Amygdala (tissue), 56 donors: ENCODE measurements at regions not wholly inside any gene's neighbourhood (a gene's known extent, or its start where the extent isn't known, plus 50 kb on each side); places are given as distances from the start of the nearest gene placed in this dataset.

ENCODE experiments used
- DNase-seq, 56 donors: peaks; one replicate each; lab custom pipeline; 2025; lab: John Stamatoyannopoulos, UW

- no peak for DNase-seq
Measured at GRCh38 chrX:57848857-57849256, 61.4 kb downstream of the ZXDA start.

DNA sequence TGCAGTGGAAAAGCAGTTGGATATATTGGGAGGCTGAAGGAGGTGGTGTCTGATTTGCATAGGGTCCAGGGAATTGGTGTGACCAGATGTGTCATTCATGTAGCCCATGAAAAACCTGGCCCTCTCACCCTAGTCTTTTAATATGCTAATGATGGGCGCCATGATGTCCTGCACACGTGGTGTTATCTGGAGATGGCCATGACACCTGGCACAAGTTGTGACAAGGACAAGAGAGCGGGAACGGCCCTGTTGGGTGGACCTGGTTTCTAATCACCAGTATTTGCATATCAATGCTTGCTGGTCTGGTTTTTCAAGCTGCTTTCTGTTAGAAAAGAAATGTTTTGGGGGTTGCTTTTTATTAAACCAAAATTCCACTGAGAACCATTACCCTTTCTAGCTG lies 87.4 kb downstream of the ZXDA start:
- DNase-seq, result no peak

- DNase-seq, result no peak
Measured at GRCh38 chrX:57822398-57822797, 87.9 kb downstream of the ZXDA start.

GRCh38 chrX:57821703-57822387 lies 88.4 kb downstream of the ZXDA start:
- peak in 12 of 56 donors; percentile 2 to 34 (median 8) for DNase-seq

- DNase-seq, result no peak
Measured at GRCh38 chrX:57817302-57817701, 93.0 kb downstream of the ZXDA start.

DNA sequence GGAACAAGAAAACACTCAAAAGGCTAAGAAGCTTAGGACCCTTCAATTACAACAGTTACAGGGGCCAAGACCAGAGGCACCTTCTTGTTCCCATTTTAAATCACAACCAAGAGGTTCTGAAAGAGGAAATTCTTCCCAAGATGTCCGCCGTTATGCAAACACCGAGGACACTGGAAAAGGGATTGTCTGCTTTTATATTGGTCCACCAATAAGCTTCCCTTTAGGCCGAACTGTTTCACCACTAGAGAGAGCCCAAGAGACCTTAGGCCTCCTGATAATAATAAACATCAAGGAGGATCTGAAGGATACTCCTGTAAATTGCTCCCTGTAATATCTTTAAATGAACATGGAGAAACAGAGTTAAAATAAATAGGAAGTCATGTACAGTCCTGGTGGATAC lies 92.6 kb upstream of the NLRP2B start:
- no peak for DNase-seq

DNA sequence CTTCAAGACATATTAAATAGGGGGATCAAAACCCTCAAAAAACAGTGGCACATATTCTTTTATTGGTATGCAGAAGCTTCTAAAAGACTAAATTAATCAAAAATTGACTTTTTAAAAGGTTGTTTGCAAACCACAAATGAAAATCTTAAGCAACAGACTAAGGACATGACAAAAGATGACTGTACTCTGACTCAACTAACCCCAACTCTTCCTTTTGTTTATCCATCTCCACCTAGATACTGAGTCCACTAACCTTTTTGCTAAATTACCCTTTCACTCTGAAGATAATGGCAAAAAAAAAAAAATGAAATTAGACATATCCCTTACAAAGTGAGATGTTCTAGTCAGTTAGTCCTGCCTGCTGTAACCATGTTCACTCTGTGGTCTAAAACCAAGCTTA lies 91.6 kb upstream of the NLRP2B start:
- no peak for DNase-seq

GRCh38 chrX:57752866-57753265 lies 72.8 kb upstream of the NLRP2B start:
- DNase-seq, result no peak

DNA sequence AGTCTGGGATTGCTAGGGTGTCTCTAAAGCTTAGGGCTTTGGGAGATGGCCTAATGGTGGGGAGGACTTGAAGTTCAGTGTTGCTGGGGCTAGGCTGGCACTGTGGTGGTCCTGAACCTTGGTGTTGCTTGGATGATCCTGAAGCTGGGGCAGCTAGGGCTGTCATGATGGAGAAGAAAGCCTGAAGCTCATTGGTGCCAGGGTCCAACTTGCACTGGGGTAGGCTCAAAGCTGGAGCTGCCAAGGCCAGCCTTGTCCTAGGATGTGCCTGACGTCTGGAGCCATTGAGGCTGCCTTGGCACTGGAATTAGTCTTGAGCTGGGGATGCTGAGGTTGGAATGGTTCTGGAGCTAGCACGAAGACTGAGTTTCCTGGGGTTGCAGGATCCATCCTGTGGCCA lies 61.0 kb upstream of the NLRP2B start:
- DNase-seq, result no peak

DNA sequence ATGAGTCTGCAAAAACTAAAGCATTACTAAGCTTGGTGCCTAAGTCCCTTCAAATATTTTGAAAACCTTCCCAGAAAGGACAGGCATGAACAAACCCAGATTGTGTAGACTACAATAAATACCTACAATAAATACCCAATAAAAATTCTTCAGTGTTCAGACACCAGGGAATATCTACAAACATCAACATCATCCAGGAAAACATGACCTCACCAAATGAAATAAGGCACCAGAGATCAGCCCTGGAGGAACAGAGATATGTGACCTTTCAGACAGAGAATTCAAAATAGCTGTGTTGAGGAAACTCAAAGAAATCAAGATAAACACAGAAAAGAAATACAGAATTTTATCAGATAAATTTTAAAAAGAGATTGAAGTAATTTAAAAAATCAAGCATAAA lies 57.8 kb upstream of the NLRP2B start:
- DNase-seq, result no peak
